K562 (cell line): ENCODE measurements at regions not wholly inside any gene's neighbourhood (a gene's known extent, or its start where the extent isn't known, plus 50 kb on each side); places are given as distances from the start of the nearest gene placed in this dataset.

Source experiments
- ATF7 ChIP-seq: fragments of 450-650 bp; IDR thresholded peaks from 2 replicates; pipeline ENCODE4 v1.7.1; 2014; ENCODE audit warnings: mild to moderate bottlenecking, moderate library complexity
- CEBPG ChIP-seq, 3 experiments: fragments of 200-800 bp in 1 of 3; sonication (Bioruptor generic) in 1 of 3; sonication (generic) in 1 of 3; formaldehyde crosslinking in 1 of 3; IDR thresholded peaks in 2 of 3; conservative IDR thresholded peaks in 1 of 3; 2 replicates each; pipeline versions ENCODE4 v1.6.1 to v1.8.0; 2016 to 2022; ENCODE audit warnings: missing compliant biosample characterization in 2 of 3, missing genetic modification characterization in 2 of 3, mild to moderate bottlenecking in 1 of 3, missing genetic modification reagents in 1 of 3
- EZH2 ChIP-seq: IDR thresholded peaks from 2 replicates; pipeline ENCODE4 v1.6.1; 2012; ENCODE audit warnings: low read depth, mild to moderate bottlenecking, inconsistent platforms, low read length, borderline replicate concordance
- HDAC8 ChIP-seq: fragments of 450-650 bp; IDR thresholded peaks from 2 replicates; pipeline ENCODE4 v1.6.1; 2016; ENCODE audit warnings: mild to moderate bottlenecking, missing genetic modification characterization, moderate library complexity, missing compliant biosample characterization
- KAT8 ChIP-seq: fragments of 450-650 bp; IDR thresholded peaks from 2 replicates; pipeline ENCODE4 v1.6.1; 2016; ENCODE audit warnings: low read depth, mild to moderate bottlenecking
- NCOA6 ChIP-seq: fragments of 450-650 bp; IDR thresholded peaks from 2 replicates; pipeline ENCODE4 v1.6.1; 2017; ENCODE audit warnings: mild to moderate bottlenecking
- NR2C2 ChIP-seq, 2 experiments: fragments of 200-800 bp in 1 of 2; sonication (Bioruptor generic) in 1 of 2; sonication (generic) in 1 of 2; formaldehyde crosslinking in 1 of 2; IDR thresholded peaks; 2 replicates each; pipeline versions ENCODE4 v1.6.1 to v1.8.0; 2016 to 2022; ENCODE audit warnings: mild to moderate bottlenecking in 1 of 2, missing compliant biosample characterization in 1 of 2, missing genetic modification characterization in 1 of 2, missing genetic modification reagents in 1 of 2
- SETDB1 ChIP-seq: IDR thresholded peaks from one replicate; pipeline ENCODE4 v1.6.1; 2012; ENCODE audit warnings: low read length, control low read depth, inconsistent platforms
- SMARCA5 ChIP-seq: fragments of 450-650 bp; IDR thresholded peaks from 2 replicates; pipeline ENCODE4 v1.6.1; 2016

GRCh38 chr3:44080474-44081072 is 161.1 kb upstream of the TOPAZ1 start:
- no peak for TF ChIP-seq NR2C2 (CRISPR knock-in tag; IDR thresholded peaks at IDR 0.05)
- no peak for TF ChIP-seq NR2C2 (tag; IDR thresholded peaks at IDR 0.05)
- TF ChIP-seq ATF7, result no peak
- TF ChIP-seq EZH2, result no peak
- TF ChIP-seq CEBPG (CRISPR knock-in tag; IDR thresholded peaks at IDR 0.05), result no peak
- TF ChIP-seq CEBPG (tag; conservative IDR thresholded peaks at IDR 0.05 in 1 of 2, IDR thresholded peaks at IDR 0.05 in 1 of 2), result no peak
- no peak for TF ChIP-seq HDAC8
- TF ChIP-seq KAT8, result no peak
- no peak for TF ChIP-seq NCOA6
- TF ChIP-seq SMARCA5, result no peak
- no peak for TF ChIP-seq SETDB1
